HepG2 (cell line): ENCODE measurements at regions not wholly inside any gene's neighbourhood (a gene's known extent, or its start where the extent isn't known, plus 50 kb on each side); places are given as distances from the start of the nearest gene placed in this dataset.

Experiments used
- ATAC-seq: fragments of 200-7000 bp; cut with Tn5 transposase; 3 replicates; pipeline ENCODE4 v1.9.1; 2020; ENCODE audit warnings: mild to moderate bottlenecking, moderate library complexity
- BruUV-seq: library from RNA; stranded (reverse); fragments of 400-500 nt; replicated peaks from 2 replicates; lab custom pipeline; 2021; lab: Mats Ljungman, UMichigan
- CTCF ChIA-PET: fragments of 300-600 bp; formaldehyde crosslinking; extraction: SDS; loops from one replicate; lab custom pipeline; 2021; ENCODE audit warnings: low total read pairs, inconsistent platforms, low intra/inter-chr PET ratio; lab: Yijun Ruan, JAX
- POLR2A ChIA-PET: fragments of 350-600 bp; sonication (Branson Sonifier 250); formaldehyde crosslinking; loops from one replicate; lab custom pipeline; 2020; ENCODE audit warnings: antibody characterized with exemption, inconsistent platforms; lab: Yijun Ruan, JAX
- DNase-seq: peaks from one replicate; pipeline ENCODE4 v3.0.0-alpha.2; 2015; ENCODE audit warnings: low spot score
- FAIRE-seq: peaks from 3 replicates; lab custom pipeline; 2011; peaks lifted over from hg19 to GRCh38; lab: Jason Lieb, UNC
- H2AFZ ChIP-seq: one replicate; pipeline ENCODE4 v1.6.1; 2011; ENCODE audit warnings: low read length, inconsistent platforms
- H3K27ac ChIP-seq: fragments of 300-600 bp; 3 replicates; pipeline ENCODE4 v1.8.0; 2011; ENCODE audit warnings: mixed run types, mild to moderate bottlenecking, mixed read lengths, low read length, inconsistent platforms; ENCODE audit not compliant: insufficient read depth; ENCODE audit errors: extremely low read length
- H3K27me3 ChIP-seq, 2 experiments: fragments of 200-600 bp in 1 of 2; 2 replicates in 1 of 2; 3 replicates in 1 of 2; pipeline versions ENCODE4 v1.6.0 to v1.8.0; 2011; ENCODE audit warnings: low read length in 2 of 2, mild to moderate bottlenecking in 2 of 2, moderate library complexity in 2 of 2, inconsistent platforms in 1 of 2; ENCODE audit not compliant: insufficient read depth in 2 of 2, control insufficient read depth in 1 of 2
- H3K36me3 ChIP-seq, 2 experiments: fragments of 200-600 bp in 1 of 2; replicated peaks in 1 of 2; 2 replicates in 1 of 2; 3 replicates in 1 of 2; pipeline versions ENCODE4 v1.5.1 to v1.8.0; 2011; ENCODE audit warnings: low read length in 2 of 2, inconsistent platforms in 1 of 2; ENCODE audit not compliant: insufficient read depth in 2 of 2, control insufficient read depth in 1 of 2
- H3K4me1 ChIP-seq: 2 replicates; pipeline ENCODE4 v1.5.1; 2012; ENCODE audit warnings: low read length, inconsistent platforms; ENCODE audit not compliant: insufficient read depth
- H3K4me2 ChIP-seq: 2 replicates; pipeline ENCODE4 v1.6.0; 2011; ENCODE audit warnings: low read depth, low read length, inconsistent platforms
- H3K4me3 ChIP-seq, 3 experiments: fragments of 200-600 bp in 1 of 3; sonication (generic), shearing (Covaris generic) in 1 of 3; replicated peaks in 1 of 3; 2 replicates each; pipeline ENCODE4 v1.5.1; 2011 to 2016; ENCODE audit warnings: low read length in 3 of 3, inconsistent platforms in 2 of 3, low read depth in 2 of 3, mild to moderate bottlenecking in 2 of 3, control low read depth in 1 of 3, mixed read lengths in 1 of 3; ENCODE audit not compliant: insufficient read depth in 1 of 3
- H3K79me2 ChIP-seq: one replicate; pipeline ENCODE4 v1.6.1; 2011; ENCODE audit warnings: low read length, inconsistent platforms; ENCODE audit not compliant: insufficient read depth
- H3K9ac ChIP-seq: 2 replicates; pipeline ENCODE4 v1.6.0; 2011; ENCODE audit warnings: mild to moderate bottlenecking, low read depth, low read length, inconsistent platforms; ENCODE audit not compliant: insufficient read depth
- H3K9me3 ChIP-seq: 2 replicates; pipeline ENCODE4 v1.5.1; 2012; ENCODE audit warnings: mild to moderate bottlenecking, low read length
- H4K20me1 ChIP-seq: 2 replicates; pipeline ENCODE4 v1.6.0; 2011; ENCODE audit warnings: inconsistent platforms, mild to moderate bottlenecking, low read length, moderate library complexity; ENCODE audit not compliant: insufficient read depth
- EED ChIP-seq: sonication (generic); formaldehyde crosslinking; IDR thresholded peaks from 2 replicates; pipeline ENCODE4 v1.5.0; 2020; ENCODE audit warnings: mild to moderate bottlenecking, missing genetic modification reagents
- HIVEP1 ChIP-seq: sonication (generic); formaldehyde crosslinking; IDR thresholded peaks from 2 replicates; pipeline ENCODE4 v1.4.0; 2020; ENCODE audit warnings: mild to moderate bottlenecking, missing genetic modification reagents
- HNRNPLL ChIP-seq: fragments of 200-400 bp; formaldehyde crosslinking; IDR thresholded peaks from 2 replicates; pipeline ENCODE4 v1.6.1; 2017; ENCODE audit warnings: mild to moderate bottlenecking, low read depth, low read length; ENCODE audit not compliant: poor library complexity, severe bottlenecking
- REPIN1 ChIP-seq: sonication (generic); formaldehyde crosslinking; IDR thresholded peaks from 2 replicates; pipeline ENCODE4 v1.8.0; 2022; ENCODE audit warnings: missing genetic modification reagents, low read depth, mild to moderate bottlenecking, borderline replicate concordance
- SMC3 ChIP-seq: IDR thresholded peaks from 2 replicates; pipeline ENCODE4 v1.6.1; 2011; ENCODE audit warnings: low read length, improper control_type of control experiment
- TBP ChIP-seq: sonication (generic); formaldehyde crosslinking; IDR thresholded peaks from 2 replicates; pipeline ENCODE4 v1.5.0; 2020; ENCODE audit warnings: missing genetic modification reagents
- TCF12 ChIP-seq, 2 experiments: fragments of 450-650 bp in 1 of 2; sonication (generic) in 1 of 2; formaldehyde crosslinking in 1 of 2; IDR thresholded peaks; 2 replicates each; pipeline versions ENCODE4 v1.6.1 to v1.8.0; 2017 to 2022; ENCODE audit warnings: antibody characterized with exemption in 1 of 2, mild to moderate bottlenecking in 1 of 2, missing genetic modification reagents in 1 of 2, moderate library complexity in 1 of 2
- ZNF224 ChIP-seq: sonication (generic); formaldehyde crosslinking; IDR thresholded peaks from 2 replicates; pipeline ENCODE4 v1.5.0; 2020; ENCODE audit warnings: mild to moderate bottlenecking, missing genetic modification reagents
- ZNF772 ChIP-seq: sonication (generic); formaldehyde crosslinking; IDR thresholded peaks from 2 replicates; pipeline ENCODE4 v1.5.0; 2020; ENCODE audit warnings: mild to moderate bottlenecking, missing genetic modification reagents
- WGBS: methylation state at CpG from one replicate; pipeline ENCODE4 v1.1.6; 2017; ENCODE audit warnings: low lambda C conversion rate; 5-methylcytosine and 5-hydroxymethylcytosine counted together
- in situ Hi-C: cut with HindIII; loops from 2 replicates; pipeline ENCODE4 v1.10.0; 2017; ENCODE audit warnings: low pct_unique_long_range_greater_than_20kb; ENCODE audit not compliant: extremely low pct_ligation_motif_present
- intact Hi-C: fragments of 100-400 bp; cut with micrococcal nuclease; formaldehyde crosslinking; loops from one replicate; pipeline ENCODE4 v1.10.0; 2022; ENCODE audit not compliant: unreplicated experiment
- TF ChIP-seq, protein P1 (sequence below): sonication (generic); formaldehyde crosslinking; IDR thresholded peaks from 2 replicates; pipeline ENCODE4 v1.4.0; 2020; ENCODE audit warnings: mild to moderate bottlenecking, missing genetic modification reagents
- TF ChIP-seq, protein P2 (sequence below): sonication (generic); formaldehyde crosslinking; IDR thresholded peaks from 2 replicates; pipeline ENCODE4 v1.5.0; 2020; ENCODE audit warnings: mild to moderate bottlenecking, missing genetic modification reagents
- TF ChIP-seq, protein P3 (sequence below): sonication (generic); formaldehyde crosslinking; IDR thresholded peaks from 2 replicates; pipeline ENCODE4 v1.5.0; 2020; ENCODE audit warnings: missing genetic modification reagents, mild to moderate bottlenecking, borderline replicate concordance

DNA sequence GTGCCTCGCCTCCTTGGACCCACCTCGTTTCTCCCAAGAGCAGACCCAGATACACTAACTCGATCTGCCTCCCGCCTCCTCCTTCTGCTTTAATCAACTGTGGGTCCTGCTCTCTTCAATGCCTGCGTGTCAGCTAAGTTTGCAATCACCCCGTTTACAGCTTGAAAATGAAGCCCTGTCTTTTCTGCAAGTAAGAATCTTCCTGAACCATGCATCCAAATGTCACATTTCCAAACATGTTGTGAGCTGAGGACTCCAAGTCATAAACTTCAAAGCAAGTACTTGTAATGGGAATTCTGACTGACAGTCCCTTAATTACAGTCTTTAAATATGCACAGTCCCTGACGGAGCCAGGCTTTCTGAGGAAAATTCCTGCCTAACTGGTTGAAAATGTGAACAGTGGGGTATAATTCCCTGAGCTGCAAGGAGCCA is 154.9 kb upstream of the UQCRFS1 start:
- BruUV-seq, result no TSS peak
- Histone ChIP-seq H4K20me1 (no peaks in the 10 kb centered on the region), H3K27me3 (0 out of 5 replicates have a peak, but pooled peaks cover 0 to 3% of the 10 kb centered on the region in 2 experiments), H2AFZ (no peak overlapping the region), H3K79me2 (no peaks in the 10 kb centered on the region), H3K27ac (no peak overlapping the region), H3K36me3 (no peaks in the 10 kb centered on the region), H3K4me2 (no peak overlapping the region), H3K4me1 (no peaks in the 10 kb centered on the region), H3K9ac (no peak overlapping the region), H3K9me3 (no peaks in the 10 kb centered on the region), H3K4me3 (no peak overlapping the region)
- no peak for ATAC-seq
- 7% methylated on average over 7 of the region's 7 CpGs for WGBS
- intact Hi-C loops (no loop called here), in situ Hi-C loops (no loop called here)
- POLR2A ChIA-PET, result no interaction called here
- no peak for FAIRE-seq
- CTCF ChIA-PET, result no interaction called here
- DNase-seq, result no peak
- TF ChIP-seq, protein P1, sequence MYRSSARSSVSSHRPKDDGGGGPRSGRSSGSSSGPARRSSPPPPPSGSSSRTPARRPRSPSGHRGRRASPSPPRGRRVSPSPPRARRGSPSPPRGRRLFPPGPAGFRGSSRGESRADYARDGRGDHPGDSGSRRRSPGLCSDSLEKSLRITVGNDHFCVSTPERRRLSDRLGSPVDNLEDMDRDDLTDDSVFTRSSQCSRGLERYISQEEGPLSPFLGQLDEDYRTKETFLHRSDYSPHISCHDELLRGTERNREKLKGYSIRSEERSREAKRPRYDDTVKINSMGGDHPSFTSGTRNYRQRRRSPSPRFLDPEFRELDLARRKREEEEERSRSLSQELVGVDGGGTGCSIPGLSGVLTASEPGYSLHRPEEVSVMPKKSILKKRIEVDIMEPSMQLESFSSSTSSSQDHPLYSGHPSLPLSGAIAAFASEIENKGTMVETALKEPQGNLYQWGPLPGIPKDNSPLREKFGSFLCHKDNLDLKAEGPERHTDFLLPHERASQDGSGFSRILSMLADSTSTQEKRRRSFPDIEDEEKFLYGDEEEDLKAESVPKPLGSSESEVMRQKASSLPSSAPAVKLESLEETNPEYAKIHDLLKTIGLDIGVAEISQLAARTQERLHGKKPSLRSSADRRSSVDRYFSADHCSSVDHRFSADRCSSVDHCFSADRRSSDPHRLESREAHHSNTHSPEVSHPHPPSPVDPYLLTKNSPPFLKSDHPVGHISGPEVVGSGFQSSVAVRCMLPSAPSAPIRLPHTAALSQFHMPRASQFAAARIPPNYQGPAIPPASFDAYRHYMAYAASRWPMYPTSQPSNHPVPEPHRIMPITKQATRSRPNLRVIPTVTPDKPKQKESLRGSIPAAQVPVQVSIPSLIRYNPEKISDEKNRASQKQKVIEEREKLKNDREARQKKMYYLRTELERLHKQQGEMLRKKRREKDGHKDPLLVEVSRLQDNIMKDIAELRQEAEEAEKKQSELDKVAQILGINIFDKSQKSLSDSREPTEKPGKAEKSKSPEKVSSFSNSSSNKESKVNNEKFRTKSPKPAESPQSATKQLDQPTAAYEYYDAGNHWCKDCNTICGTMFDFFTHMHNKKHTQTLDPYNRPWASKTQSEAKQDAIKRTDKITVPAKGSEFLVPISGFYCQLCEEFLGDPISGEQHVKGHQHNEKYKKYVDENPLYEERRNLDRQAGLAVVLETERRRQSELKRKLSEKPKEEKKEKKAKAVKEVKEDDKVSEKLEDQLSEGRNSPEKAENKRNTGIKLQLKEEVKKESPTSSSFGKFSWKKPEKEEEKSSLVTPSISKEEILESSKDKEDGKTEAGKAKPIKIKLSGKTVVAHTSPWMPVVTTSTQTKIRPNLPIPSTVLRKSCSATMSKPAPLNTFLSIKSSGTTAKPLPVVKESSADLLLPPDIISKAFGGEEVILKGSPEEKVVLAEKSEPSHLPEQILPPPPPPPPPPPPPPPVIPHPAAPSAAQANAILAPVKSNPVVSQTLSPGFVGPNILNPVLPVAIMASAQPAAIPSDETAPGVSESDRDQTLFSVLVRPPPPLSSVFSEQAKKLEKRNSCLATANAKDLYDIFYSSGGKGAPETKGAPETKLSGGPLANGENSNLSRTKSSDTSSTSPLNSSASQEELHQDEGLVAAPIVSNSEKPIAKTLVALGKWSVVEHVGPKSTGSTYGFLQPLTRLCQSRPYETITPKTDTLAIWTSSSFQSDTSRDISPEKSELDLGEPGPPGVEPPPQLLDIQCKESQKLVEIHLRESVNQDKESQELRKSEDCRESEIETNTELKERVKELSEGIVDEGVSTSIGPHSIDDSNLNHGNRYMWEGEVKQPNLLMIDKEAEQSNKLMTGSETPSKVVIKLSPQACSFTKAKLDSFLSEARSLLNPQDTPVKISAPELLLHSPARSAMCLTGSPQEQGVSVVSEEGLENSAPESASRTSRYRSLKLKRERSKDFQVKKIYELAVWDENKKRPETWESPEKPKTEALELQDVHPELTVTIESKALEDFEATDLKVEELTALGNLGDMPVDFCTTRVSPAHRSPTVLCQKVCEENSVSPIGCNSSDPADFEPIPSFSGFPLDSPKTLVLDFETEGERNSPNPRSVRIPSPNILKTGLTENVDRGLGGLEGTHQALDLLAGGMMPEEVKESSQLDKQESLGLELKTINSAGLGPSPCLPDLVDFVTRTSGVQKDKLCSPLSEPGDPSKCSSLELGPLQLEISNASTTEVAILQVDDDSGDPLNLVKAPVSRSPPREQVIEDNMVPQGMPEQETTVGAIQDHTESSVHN (CRISPR knock-in tag), result no peak
- TF ChIP-seq TCF12 (IDR thresholded peaks at IDR 0.05) (no peak), TCF12 (CRISPR knock-in tag; IDR thresholded peaks at IDR 0.05) (no peak), SMC3 (no peak), ZNF772 (CRISPR knock-in tag) (no peak), ZNF224 (CRISPR knock-in tag) (no peak), REPIN1 (CRISPR knock-in tag) (no peak), TBP (CRISPR knock-in tag) (no peak), EED (CRISPR knock-in tag) (no peak), HNRNPLL (no peak), HIVEP1 (no peak)
- TF ChIP-seq, protein P2, sequence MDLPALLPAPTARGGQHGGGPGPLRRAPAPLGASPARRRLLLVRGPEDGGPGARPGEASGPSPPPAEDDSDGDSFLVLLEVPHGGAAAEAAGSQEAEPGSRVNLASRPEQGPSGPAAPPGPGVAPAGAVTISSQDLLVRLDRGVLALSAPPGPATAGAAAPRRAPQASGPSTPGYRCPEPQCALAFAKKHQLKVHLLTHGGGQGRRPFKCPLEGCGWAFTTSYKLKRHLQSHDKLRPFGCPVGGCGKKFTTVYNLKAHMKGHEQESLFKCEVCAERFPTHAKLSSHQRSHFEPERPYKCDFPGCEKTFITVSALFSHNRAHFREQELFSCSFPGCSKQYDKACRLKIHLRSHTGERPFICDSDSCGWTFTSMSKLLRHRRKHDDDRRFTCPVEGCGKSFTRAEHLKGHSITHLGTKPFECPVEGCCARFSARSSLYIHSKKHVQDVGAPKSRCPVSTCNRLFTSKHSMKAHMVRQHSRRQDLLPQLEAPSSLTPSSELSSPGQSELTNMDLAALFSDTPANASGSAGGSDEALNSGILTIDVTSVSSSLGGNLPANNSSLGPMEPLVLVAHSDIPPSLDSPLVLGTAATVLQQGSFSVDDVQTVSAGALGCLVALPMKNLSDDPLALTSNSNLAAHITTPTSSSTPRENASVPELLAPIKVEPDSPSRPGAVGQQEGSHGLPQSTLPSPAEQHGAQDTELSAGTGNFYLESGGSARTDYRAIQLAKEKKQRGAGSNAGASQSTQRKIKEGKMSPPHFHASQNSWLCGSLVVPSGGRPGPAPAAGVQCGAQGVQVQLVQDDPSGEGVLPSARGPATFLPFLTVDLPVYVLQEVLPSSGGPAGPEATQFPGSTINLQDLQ (CRISPR knock-in tag), result no peak
- TF ChIP-seq, protein P3, sequence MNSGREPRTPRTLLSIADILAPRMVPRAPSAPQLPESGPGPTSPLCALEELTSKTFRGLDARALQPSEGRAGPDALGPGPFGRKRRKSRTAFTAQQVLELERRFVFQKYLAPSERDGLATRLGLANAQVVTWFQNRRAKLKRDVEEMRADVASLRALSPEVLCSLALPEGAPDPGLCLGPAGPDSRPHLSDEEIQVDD (CRISPR knock-in tag), result no peak
